T-cell (primary cell): ENCODE measurements at regions not wholly inside any gene's neighbourhood (a gene's known extent, or its start where the extent isn't known, plus 50 kb on each side); places are given as distances from the start of the nearest gene placed in this dataset.

Experiments used
- ATAC-seq, 4 experiments: fragments of 200-7000 bp in 3 of 4; fragments of 150-1000 bp in 1 of 4; cut with Tn5 transposase; replicated peaks in 1 of 4; 1 replicate in 3 of 4; 2 replicates in 1 of 4; pipeline ENCODE4 v1.10.0; 2021; ENCODE audit warnings: moderate library complexity in 3 of 4, mild to moderate bottlenecking in 2 of 4, moderate number of reproducible peaks in 1 of 4
- CTCF ChIA-PET, 2 donors: fragments of 300-600 bp; sonication (Branson Sonifier 250); formaldehyde crosslinking; loops; one replicate each; lab custom pipeline; 2022; ENCODE audit warnings: antibody characterized with exemption in 2 of 2; lab: Charles Lee
- POLR2A ChIA-PET, 2 donors: fragments of 300-600 bp; sonication (Branson Sonifier 250); formaldehyde crosslinking; loops; one replicate each; lab custom pipeline; 2022; ENCODE audit warnings: antibody characterized with exemption in 2 of 2; lab: Charles Lee
- DNase-seq, 35 experiments: peaks; one replicate each; pipeline versions ENCODE4 v3.0.0 to v3.0.0-alpha.2; 2013 to 2023
- H3K27ac ChIP-seq: one replicate; pipeline ENCODE4 v1.5.1; 2013; ENCODE audit warnings: low read length
- H3K27me3 ChIP-seq, 2 experiments: replicated peaks in 1 of 2; 1 replicate in 1 of 2; 2 replicates in 1 of 2; pipeline versions ENCODE4 v1.6.1 to v1.7.0; 2013; ENCODE audit warnings: low read length in 1 of 2, mixed read lengths in 1 of 2; ENCODE audit not compliant: control insufficient read depth in 2 of 2, insufficient read depth in 2 of 2; ENCODE audit errors: extremely low read depth in 1 of 2
- H3K36me3 ChIP-seq, 2 donors: 1 replicate in 1 of 2; 2 replicates in 1 of 2; pipeline versions ENCODE4 v1.6.1 to v1.7.0; 2013; ENCODE audit warnings: low read length in 1 of 2; ENCODE audit not compliant: control insufficient read depth in 2 of 2, insufficient read depth in 1 of 2; ENCODE audit errors: extremely low read depth in 1 of 2
- H3K4me1 ChIP-seq, 2 experiments: 1 replicate in 1 of 2; 2 replicates in 1 of 2; pipeline versions ENCODE4 v1.6.1 to v1.7.0; 2013; ENCODE audit warnings: low read length in 2 of 2, mixed read lengths in 1 of 2; ENCODE audit not compliant: insufficient read depth in 2 of 2, control insufficient read depth in 1 of 2; ENCODE audit errors: extremely low read depth in 1 of 2
- H3K4me3 ChIP-seq, 2 donors: 1 replicate in 1 of 2; 2 replicates in 1 of 2; pipeline versions ENCODE4 v1.5.1 to v1.7.0; 2013; ENCODE audit warnings: mild to moderate bottlenecking in 2 of 2, low read length in 1 of 2, moderate library complexity in 1 of 2; ENCODE audit not compliant: control insufficient read depth in 1 of 2; ENCODE audit errors: extremely low read depth in 1 of 2
- H3K9me3 ChIP-seq: 2 replicates; pipeline ENCODE4 v1.7.0; 2013
- H3K27ac Mint-ChIP-seq, 2 donors: one replicate each; pipeline ENCODE4 v1.8.0; 2020 to 2021; ENCODE audit warnings: mild to moderate bottlenecking in 2 of 2, mixed read lengths in 2 of 2
- H3K27me3 Mint-ChIP-seq, 2 donors: one replicate each; pipeline ENCODE4 v1.8.0; 2021 to 2022; ENCODE audit warnings: mixed read lengths in 2 of 2
- H3K36me3 Mint-ChIP-seq: one replicate; pipeline ENCODE4 v1.8.0; 2021; ENCODE audit warnings: mixed read lengths
- H3K4me1 Mint-ChIP-seq, 3 donors: one replicate each; pipeline ENCODE4 v1.8.0; 2020 to 2022; ENCODE audit warnings: mixed read lengths in 3 of 3, mild to moderate bottlenecking in 1 of 3
- H3K4me3 Mint-ChIP-seq, 3 donors: one replicate each; pipeline ENCODE4 v1.8.0; 2020 to 2022; ENCODE audit warnings: mild to moderate bottlenecking in 3 of 3, mixed read lengths in 3 of 3, moderate library complexity in 3 of 3
- H3K9me3 Mint-ChIP-seq, 3 donors: one replicate each; pipeline ENCODE4 v1.8.0; 2020 to 2022; ENCODE audit warnings: mixed read lengths in 3 of 3
- WGBS: methylation state at CpG from one replicate; pipeline ENCODE4 v1.1.5; 2013; ENCODE audit warnings: missing lambda C conversion rate; ENCODE audit not compliant: insufficient coverage; 5-methylcytosine and 5-hydroxymethylcytosine counted together

- Mint-ChIP-seq H3K4me1 (no peaks in the 10 kb centered on the region), H3K9me3 (no peaks in the 10 kb centered on the region), H3K36me3 (no peaks in the 10 kb centered on the region), H3K4me3 (no peak overlapping the region), H3K27me3 (peaks cover 4 to 9% of the 10 kb centered on the region in 2 donors), H3K27ac (no peak overlapping the region)
- Histone ChIP-seq H3K27me3 (no peaks in the 10 kb centered on the region), H3K9me3 (no peaks in the 10 kb centered on the region), H3K4me3 (no peak overlapping the region), H3K4me1 (no peaks in the 10 kb centered on the region), H3K27ac (no peak overlapping the region), H3K36me3 (no peaks in the 10 kb centered on the region)
- no peak for ATAC-seq
- DNase-seq = no peak
- POLR2A ChIA-PET = no interaction called here
- CTCF ChIA-PET = no interaction called here
- WGBS = 80% methylated on average over 1 of the region's 4 CpGs
Measured at GRCh38 chr5:155903791-155904190, 423.2 kb upstream of the SGCD start.

- Histone ChIP-seq H3K4me3 (no peak overlapping the region), H3K27ac (no peak overlapping the region), H3K9me3 (no peaks in the 10 kb centered on the region), H3K27me3 (no peaks in the 10 kb centered on the region), H3K36me3 (no peaks in the 10 kb centered on the region), H3K4me1 (no peaks in the 10 kb centered on the region)
- whole genome bisulfite sequencing = no CpG with 5 or more reads among the region's 3 CpGs
- no peaks in the 10 kb centered on the region for H3K36me3 Mint-ChIP-seq
- ChIA-PET CTCF (interaction anchor here in 1 of 2 donors (2.4 kb wide), 1 partner anchor 205 kb away, joined by 15 read pairs; no protein-coding TSS in a partner anchor), POLR2A (no interaction called here)
- H3K9me3 Mint-ChIP-seq = no peaks in the 10 kb centered on the region
- H3K27ac Mint-ChIP-seq = no peak overlapping the region
- H3K27me3 Mint-ChIP-seq = peaks cover 4 to 5% of the 10 kb centered on the region in 2 donors
- no peaks in the 10 kb centered on the region for H3K4me1 Mint-ChIP-seq
- no peak for DNase-seq
- no peak for ATAC-seq
- no peak overlapping the region for H3K4me3 Mint-ChIP-seq
Measured at GRCh38 chr5:155905364-155905763, 421.6 kb upstream of the SGCD start.

GRCh38 chr5:155906046-155906445, 420.9 kb upstream of the SGCD start:
- peak in 2 of 35 experiments; percentile 4 to 35 for DNase-seq
- Histone ChIP-seq H3K27ac (no peak overlapping the region), H3K9me3 (no peaks in the 10 kb centered on the region), H3K4me1 (no peaks in the 10 kb centered on the region), H3K4me3 (no peak overlapping the region), H3K36me3 (no peaks in the 10 kb centered on the region), H3K27me3 (no peaks in the 10 kb centered on the region)
- Mint-ChIP-seq H3K4me1 (no peaks in the 10 kb centered on the region), H3K9me3 (no peaks in the 10 kb centered on the region), H3K27ac (no peak overlapping the region), H3K27me3 (peaks cover 4 to 8% of the 10 kb centered on the region in 2 donors), H3K4me3 (no peak overlapping the region), H3K36me3 (no peaks in the 10 kb centered on the region)
- CTCF ChIA-PET = interaction anchor here in 1 of 2 donors (1.0 to 2.4 kb wide), 2 partner anchors 21 to 206 kb away, joined by 3 to 15 read pairs; no protein-coding TSS in a partner anchor
- POLR2A ChIA-PET = no interaction called here
- ATAC-seq = no peak
- WGBS = no CpG with 5 or more reads among the region's 2 CpGs

DNA sequence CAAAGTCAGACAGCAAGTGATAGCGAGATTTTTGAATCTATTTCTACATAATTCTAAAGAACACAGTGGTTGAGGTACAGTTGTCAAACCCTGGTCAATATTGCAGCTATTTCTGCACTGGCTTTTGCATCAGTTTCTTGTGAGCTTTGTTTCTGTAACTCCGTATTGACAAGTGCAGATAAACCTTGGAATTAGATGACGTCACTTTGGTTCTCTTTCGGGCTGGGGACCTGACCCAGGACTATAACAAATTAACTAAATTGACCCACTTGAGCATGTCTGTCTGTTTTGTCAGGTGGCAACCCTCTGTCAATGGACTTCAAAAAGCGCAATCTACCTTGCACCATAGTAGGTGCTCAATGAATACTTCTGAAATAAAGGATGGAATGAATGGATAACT, 418.4 kb upstream of the SGCD start:
- ChIA-PET POLR2A (no interaction called here), CTCF (no interaction called here)
- Mint-ChIP-seq H3K9me3 (peaks cover 0 to 5% (median 0%) of the 10 kb centered on the region in 3 donors), H3K4me3 (no peak overlapping the region), H3K27ac (no peak overlapping the region), H3K4me1 (no peaks in the 10 kb centered on the region), H3K27me3 (peaks cover 14 to 16% of the 10 kb centered on the region in 2 donors), H3K36me3 (no peaks in the 10 kb centered on the region)
- Histone ChIP-seq H3K36me3 (no peaks in the 10 kb centered on the region), H3K4me3 (no peak overlapping the region), H3K9me3 (no peaks in the 10 kb centered on the region), H3K4me1 (no peaks in the 10 kb centered on the region), H3K27me3 (no peaks in the 10 kb centered on the region), H3K27ac (no peak overlapping the region)
- WGBS = 82% methylated on average over 2 of the region's 5 CpGs
- ATAC-seq (no peak), DNase-seq (no peak)

GRCh38 chr5:155912291-155912690, 414.7 kb upstream of the SGCD start:
- Histone ChIP-seq H3K36me3 (no peaks in the 10 kb centered on the region), H3K9me3 (no peaks in the 10 kb centered on the region), H3K27ac (no peak overlapping the region), H3K4me1 (no peaks in the 10 kb centered on the region), H3K4me3 (no peak overlapping the region), H3K27me3 (no peaks in the 10 kb centered on the region)
- ChIA-PET CTCF (no interaction called here), POLR2A (no interaction called here)
- Mint-ChIP-seq H3K36me3 (no peaks in the 10 kb centered on the region), H3K27me3 (peaks cover 10 to 20% of the 10 kb centered on the region in 2 donors), H3K4me3 (no peak overlapping the region), H3K9me3 (peaks cover 0 to 5% (median 0%) of the 10 kb centered on the region in 3 donors), H3K4me1 (no peaks in the 10 kb centered on the region), H3K27ac (no peak overlapping the region)
- WGBS = no CpG with 5 or more reads among the region's 5 CpGs
- ATAC-seq (no peak), DNase-seq (no peak)

DNA sequence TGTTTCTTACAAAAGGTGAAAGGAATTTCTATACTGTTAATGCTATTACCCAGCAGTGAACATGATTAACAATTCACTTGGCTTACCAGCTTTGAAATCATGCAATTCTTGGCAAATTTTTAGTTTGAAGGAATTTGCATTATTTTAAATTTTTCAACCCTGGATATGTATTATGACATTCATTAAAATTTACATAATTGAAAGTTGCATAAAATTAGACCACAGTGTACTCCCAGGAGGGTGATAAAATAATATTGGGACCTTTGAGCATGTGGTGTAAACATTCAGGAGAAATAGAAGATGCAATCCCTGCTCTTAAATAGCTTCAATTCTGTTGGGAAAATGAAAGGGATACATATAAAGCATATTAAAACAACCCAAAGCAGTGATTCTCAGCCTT, 412.2 kb upstream of the SGCD start:
- Mint-ChIP-seq H3K4me1 (no peaks in the 10 kb centered on the region), H3K9me3 (peaks cover 0 to 5% (median 0%) of the 10 kb centered on the region in 3 donors), H3K27ac (no peak overlapping the region), H3K36me3 (no peaks in the 10 kb centered on the region), H3K27me3 (peaks cover 14 to 21% of the 10 kb centered on the region in 2 donors), H3K4me3 (no peak overlapping the region)
- no peak overlapping the region for H3K27ac ChIP-seq
- no peaks in the 10 kb centered on the region for H3K27me3 ChIP-seq
- H3K4me3 ChIP-seq = no peak overlapping the region
- ChIA-PET CTCF (no interaction called here), POLR2A (no interaction called here)
- H3K36me3 ChIP-seq = no peaks in the 10 kb centered on the region
- no peaks in the 10 kb centered on the region for H3K9me3 ChIP-seq
- no peak for ATAC-seq
- no peak for DNase-seq
- H3K4me1 ChIP-seq = no peaks in the 10 kb centered on the region

DNA sequence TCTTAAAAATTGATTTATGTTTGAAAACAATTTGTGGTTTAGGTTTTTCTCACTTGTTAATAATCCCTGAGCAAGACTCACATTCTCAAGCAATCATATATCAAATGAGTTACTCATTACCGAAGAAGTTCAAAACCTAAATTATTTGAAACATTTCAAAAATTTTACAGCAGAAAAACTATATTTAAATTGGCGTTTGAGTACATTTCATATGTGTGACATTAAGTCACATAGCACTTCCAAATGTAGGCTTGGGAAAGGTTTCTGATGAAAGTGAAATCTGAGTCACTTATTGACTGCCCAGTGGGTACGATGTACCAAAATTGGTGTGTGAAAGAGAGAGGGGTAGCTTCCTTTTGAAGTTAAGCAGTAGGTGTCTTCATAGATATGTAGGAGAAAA, 411.4 kb upstream of the SGCD start:
- Histone ChIP-seq H3K4me1 (no peaks in the 10 kb centered on the region), H3K36me3 (no peaks in the 10 kb centered on the region), H3K4me3 (no peak overlapping the region), H3K27me3 (no peaks in the 10 kb centered on the region), H3K9me3 (no peaks in the 10 kb centered on the region), H3K27ac (no peak overlapping the region)
- ATAC-seq = no peak
- Mint-ChIP-seq H3K27ac (no peak overlapping the region), H3K4me3 (no peak overlapping the region), H3K4me1 (no peaks in the 10 kb centered on the region), H3K36me3 (no peaks in the 10 kb centered on the region), H3K27me3 (peaks cover 11 to 26% of the 10 kb centered on the region in 2 donors), H3K9me3 (peaks cover 0 to 5% (median 0%) of the 10 kb centered on the region in 3 donors)
- ChIA-PET POLR2A (no interaction called here), CTCF (no interaction called here)
- no peak for DNase-seq
- no CpG with 5 or more reads among the region's 3 CpGs for WGBS
